ENCODE measurements at regions not wholly inside any gene's neighbourhood (a gene's known extent, or its start where the extent isn't known, plus 50 kb on each side); places are given as distances from the start of the nearest gene placed in this dataset.

DNA sequence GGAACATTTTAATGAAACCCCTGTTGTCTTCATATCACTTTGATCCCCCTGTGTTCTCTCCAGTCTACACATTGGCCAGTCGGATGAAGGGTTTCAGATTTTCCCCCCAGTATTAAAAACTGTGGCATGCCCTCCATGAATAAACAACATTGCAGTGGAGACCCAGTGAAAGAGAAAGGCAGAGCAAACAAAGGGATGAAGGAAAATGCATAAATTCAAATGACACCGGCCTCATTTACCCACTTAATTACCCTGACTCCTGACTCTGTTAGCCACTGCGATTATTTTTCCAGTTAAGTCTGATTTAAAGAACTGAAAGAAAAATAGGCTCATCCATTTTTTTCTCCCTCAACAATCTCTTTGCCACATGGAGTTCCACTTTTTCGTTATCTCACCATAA lies 569.2 kb downstream of the TFAP2B start:
- DNase-seq: no peak

DNA sequence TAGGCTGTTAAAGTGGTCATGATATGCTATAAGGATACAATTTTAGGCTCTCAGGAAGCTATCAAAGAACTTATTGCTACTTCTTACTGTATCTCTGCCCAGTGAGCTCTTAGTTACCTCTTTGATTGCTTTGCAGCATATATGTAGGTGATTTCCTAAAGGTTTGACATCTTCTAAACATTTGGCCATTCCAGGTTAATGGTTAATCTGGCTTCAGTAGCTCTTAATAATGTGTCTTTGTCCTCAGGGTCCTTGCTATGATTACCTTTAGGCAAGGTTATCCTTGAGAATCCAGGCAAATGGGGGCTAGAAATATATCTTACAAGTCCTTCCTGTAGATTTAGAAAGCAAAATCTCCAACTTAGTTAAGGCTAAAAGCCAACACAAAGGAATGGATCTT lies 575.4 kb downstream of the TFAP2B start:
- no peak for DNase-seq

DNA sequence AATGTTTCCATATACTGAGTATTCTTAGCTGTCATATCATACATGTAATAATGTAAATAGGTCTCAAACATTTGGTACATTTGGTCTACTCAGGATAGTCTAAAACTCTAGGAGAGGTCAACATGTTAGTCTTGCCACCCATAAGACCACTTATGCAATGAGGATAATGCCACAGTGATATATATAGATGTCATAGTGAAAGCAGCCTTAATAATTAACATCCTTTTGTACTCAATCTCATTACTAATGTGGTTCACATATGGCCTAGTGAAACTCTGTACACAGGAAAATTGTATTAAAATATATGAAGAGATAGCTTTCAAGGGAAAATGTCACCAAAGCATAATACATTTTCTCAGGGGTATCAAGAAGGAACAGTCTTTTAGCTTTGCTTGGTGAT lies 577.9 kb downstream of the TFAP2B start:
- no peak for DNase-seq

DNA sequence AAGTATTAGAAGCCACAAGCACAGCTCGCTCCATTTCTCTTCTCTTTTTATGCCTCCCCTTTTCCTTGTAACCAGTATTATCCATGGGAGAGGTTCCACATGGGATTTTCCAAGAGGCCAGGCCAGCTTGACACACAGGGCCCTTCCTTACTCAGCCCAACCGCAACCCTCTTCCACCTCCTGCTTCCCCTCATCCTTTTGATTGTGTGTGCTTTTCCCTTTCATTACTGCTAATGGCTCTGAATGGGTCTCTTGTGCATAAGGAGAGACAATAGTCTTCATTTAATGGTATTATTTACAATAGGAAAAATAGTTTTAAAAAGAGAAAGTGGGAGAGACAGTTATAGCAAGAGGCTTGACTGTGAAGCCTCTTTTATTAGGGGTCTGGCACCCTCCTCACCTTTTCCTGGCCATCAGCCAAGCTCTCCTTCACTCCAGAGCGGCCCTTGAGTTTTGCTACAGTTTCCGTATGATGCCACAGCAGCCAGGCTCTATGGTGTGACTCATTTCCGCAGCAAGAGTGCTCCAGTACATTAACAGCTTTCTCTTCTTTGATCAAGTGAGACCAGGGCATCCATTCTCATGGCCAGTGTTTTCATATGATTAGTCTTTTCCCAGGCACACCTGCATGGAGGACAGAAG lies 579.5 kb downstream of the TFAP2B start:
- DNase-seq: peak in 5 of 51 donors; percentile 2 to 8 (median 4)

DNA sequence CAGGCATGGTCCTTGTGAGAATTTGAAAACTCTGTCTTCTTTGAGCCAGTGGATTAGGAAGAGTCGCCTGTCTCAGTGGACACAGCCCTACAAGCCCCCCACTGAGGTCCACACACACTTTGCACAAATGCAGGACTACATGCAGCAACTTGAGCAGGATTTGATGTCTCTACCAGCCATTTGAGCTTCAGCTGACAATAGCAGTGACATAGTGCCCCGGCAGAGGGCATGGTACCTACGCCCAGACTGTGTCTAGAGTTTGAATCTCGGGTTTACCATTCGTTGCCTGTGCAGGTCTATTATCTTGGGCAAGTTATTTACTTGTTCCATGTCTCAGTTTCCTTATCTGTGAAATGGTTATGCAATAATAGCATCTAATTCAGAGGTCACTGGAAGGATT lies 580.1 kb downstream of the TFAP2B start:
- DNase-seq: no peak

DNA sequence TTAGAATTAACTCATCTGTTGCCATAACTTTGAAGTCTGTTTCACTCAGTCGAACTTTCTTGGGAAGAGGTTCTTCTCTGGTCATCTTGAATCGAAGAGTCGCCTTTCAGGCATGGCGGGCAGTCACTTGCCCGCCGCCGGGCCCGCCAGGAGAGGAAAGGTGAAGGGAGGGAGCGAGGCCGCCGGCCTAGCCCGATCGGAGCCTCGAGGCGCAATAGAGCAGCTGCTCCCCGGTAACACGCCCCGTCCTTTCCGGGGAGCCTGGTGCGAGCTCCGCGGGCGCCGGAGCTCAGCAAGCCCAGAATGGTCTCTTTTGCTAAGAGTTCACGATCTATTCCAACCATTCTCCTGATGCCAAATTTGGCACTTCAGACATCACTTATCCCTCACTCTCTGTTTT lies 591.8 kb downstream of the TFAP2B start:
- DNase-seq: no peak

DNA sequence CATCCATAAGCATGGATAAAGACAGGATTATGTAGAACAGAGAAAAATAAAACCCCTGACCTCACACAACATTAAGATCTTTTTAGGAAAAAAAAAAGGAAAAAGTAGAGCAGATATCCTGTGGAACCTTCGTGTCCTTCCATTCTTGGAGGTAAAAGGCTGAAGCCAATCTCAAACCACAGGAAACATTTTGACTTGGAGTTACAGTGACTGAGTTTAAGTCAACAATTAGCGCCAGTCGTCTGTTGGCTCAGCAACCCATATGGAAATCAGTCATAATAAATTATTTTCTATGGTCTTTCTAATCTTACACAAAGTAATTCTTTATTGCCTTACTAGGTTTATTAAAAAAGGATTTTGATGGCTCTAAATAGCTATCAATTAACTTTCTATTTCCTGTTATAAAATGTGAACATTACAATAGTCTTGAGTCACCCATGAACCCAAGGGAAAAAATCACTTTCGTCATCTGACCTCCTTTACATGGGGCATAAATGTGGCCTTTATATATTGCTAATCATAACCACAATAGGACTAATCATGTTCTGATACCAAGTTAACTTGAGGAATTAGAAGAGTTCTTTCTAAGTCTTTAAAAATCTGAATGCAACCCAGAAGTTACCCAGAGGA lies 592.9 kb downstream of the TFAP2B start:
- no peak for DNase-seq

DNA sequence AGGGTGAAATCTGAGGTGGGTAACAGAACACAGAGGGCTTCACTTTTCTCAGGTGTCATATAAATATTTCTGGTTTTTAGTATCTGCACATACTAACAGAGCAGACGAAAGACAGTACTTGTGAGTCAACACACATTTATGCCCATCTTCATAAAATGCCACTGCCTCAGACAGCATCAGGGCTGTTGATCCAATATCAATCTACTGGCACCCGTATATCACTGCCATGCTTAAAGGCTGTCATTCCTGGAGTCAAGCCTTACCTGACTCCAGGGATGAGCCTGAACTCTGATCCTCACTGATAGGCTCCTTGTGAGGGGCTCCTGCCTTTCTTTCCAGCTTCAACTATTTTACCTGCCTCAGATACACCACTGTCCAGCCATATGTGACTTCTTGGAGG lies 595.7 kb downstream of the TFAP2B start:
- DNase-seq: no peak

DNA sequence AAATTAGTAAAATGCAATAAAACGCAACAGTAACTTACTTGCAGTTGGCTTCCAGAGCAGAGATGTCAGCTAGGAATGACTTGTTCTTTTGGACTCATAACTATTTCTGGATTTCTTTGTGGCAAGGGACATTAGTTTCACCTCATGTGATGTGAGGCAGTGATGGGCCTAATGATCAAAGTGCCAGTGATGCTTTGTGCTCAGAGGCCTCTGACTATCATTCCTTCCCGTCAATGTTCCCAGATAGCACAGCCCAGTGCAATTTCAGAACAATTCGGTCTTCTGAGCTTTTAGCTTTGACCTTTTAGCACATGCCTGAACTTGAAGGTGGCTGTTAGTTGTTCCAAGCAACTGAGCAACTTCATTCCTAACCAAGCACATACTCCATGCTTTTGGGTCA lies 596.8 kb downstream of the TFAP2B start:
- DNase-seq: no peak

DNA sequence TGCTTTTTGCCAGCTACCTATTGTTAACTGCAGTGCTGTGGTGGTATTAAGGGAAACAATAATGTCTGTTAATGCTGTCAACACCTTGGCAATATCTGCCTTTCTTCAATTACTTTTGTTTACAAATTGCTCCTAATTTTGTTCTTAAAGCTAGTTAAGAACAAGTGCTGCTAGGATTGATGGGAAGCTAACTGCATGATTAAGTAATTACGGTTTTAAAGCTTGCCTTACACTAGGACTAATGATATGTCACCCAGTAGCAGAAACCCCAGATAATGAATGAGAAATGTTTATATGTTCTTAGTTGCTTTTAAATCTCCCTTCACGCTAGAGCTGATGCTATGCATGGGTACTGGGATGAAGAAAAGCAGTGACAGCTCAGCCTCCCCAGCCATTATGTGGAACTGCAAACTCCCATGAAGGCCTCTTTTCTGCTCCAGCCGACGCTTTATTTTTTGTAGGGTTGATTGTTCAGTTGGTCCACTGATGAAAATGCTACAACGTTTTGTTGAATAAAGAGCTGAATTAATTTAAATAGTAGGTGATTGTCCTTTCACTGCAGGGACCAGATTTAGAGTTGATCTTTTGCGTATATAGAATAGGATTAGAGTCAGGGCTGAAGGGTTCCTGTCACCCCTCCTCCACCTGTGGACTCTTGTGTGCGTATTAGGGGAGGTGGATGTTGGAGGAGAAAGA lies 610.5 kb downstream of the TFAP2B start:
- DNase-seq: no peak

DNA sequence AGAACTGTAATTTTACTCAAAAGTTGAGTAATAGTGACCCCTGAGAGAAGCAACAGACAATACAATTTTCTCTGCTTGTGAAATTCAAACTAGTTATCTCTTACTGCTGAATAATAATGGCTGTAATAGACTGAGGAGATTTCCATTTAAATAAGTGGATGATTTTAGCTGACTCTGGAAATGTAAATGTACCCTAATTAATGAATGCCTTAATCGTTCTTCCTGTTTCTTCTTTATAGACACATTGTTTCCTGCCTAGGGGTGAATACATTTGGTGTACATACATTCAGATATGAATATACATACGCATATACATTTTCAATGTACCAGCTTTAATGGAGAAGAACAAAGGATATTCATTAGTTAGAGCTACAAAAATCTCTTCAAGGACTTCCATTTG lies 611.9 kb downstream of the TFAP2B start:
- no peak for DNase-seq

DNA sequence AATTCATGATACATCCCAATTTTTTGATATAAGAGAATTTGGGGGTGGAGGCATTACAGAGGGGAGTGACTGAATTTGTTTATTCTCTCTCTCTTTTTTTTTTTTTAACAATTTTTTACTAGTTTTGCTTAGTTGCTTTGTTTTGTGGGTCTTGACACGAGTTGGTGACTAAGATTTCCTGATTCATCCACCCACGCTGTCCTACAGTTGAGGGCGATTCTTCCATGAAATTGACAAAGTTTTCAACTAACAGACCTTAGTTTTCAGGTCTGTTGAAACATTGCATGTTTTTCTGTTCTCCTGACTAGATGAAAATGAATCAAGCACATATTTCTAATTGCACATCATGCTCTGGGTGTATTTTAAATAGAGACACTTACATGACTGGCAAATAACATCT lies 613.8 kb downstream of the TFAP2B start:
- DNase-seq: no peak

DNA sequence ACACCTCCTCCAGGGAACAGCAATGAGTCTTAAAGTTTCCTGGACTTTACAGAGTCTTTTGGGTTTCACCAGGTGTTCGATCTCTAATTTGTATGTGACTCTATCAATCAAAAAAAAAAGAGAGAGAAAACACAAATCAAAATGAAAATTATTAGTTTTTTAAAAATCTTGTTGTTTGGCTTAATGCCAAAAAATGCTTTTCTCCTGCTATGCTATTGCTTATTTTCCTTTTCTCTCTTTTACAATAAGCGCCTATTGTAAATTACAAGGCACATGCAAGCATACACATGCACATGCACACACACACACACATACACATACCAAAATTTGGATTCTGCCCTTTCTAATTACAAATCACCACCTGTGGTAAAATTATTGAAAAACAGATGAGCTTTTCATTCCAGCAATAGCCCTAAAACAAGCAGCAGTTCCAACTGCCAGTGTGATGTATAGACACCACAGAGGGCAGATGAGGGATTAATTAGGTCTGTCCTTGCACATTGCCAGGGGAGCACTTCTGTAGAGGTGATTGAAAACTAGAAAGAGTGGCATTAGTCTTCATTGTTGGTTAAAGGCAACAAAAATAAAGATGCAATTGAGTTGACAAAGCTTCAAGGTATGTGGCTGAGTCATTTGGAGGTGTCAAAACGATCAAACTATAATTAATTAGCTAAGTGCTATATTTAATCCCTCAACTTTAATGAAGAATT lies 631.7 kb downstream of the TFAP2B start:
- DNase-seq: no peak

DNA sequence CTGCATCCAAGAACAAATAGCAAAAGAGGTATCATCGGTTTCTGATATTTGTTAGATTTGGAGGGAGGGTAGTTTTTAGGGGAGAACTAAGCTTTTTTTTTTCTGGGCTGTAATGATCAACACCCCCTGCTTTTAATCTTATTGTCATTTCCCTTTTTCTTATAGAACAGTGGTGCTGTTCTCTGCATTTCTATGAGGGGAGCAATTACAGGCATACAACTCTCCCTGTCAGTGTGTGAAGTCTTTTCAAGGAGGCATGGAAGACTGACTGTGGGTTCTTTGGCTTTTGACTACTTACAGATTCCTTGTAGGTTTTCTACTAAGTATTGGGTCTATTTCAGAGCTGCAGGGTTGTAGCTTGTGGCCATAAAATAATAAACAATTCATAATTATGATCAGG lies 632.3 kb downstream of the TFAP2B start:
- no peak for DNase-seq

DNA sequence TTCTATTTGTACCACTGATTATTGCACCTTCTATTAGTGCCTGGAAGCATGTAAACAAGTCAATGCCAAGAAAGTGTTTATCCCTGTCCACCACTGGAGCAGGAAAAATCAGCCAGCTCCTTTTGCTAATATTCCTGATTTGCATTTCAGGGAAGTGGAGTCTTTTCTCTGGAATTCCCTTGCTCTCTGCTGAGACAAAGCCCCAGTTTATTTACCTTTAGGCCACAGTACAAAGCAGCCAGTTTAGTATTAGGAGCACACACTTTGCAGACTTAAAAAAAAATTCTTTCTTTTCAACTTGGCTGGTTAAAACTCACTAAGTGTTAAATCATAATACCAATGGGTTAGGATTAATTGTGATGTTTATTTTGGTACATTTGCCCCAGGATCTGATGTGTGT lies 631.1 kb downstream of the PKHD1 start:
- no peak for DNase-seq

DNA sequence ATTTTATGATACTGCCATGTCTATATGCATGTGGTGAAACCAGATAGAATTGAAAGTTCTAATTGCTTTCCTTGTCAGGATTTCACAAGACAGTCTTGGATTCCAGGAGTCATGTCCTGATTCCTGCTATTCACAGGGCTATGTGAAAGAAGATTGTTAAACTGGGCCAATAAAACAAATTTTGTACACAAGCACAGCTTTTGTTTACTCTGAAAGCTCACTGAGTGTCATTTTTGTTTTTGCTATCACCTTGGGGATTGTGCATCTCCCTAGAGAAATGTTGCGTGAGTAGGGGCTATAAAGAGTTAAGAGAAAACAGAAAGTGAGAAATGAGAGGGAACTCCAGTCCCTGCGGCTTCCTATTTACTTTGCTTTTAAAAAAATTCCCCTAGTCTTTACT lies 627.5 kb downstream of the PKHD1 start:
- no peak for DNase-seq

DNA sequence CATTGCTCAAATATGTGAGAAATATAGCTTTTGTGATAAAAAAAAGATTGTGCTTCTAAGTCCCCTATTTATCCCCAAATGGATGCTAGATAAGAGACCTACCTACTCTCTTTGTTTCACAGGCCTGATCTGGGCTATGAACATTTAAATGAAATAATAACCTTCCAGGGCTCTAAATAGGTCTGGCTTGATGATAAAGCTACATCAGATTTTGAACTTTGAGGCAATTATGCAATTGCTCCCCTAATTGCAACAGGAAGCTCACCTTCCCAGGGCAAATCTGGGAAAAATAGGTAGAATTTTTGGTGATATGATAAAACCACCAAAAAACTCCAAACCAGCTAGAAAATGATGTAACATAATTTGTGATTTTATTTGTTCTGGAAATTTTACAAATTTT lies 624.5 kb downstream of the PKHD1 start:
- DNase-seq: no peak

DNA sequence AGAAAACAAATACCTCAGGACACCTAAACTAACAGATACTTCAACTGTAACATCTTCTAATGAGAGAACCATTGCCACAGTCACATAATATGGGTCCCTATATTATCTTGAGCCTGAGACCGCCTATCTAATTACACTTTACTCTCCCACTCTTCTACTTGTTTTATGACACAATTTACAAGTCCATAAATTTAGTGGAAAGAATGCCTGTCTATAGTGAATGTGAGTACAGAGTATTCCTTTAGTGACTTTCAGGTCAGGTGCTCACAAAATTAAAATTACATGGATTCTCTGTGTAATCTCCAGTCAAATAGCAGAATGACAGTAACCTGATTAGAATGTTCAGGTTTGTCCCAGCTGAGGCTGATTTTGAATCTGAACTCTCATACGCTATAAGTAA lies 624.1 kb downstream of the PKHD1 start:
- DNase-seq: no peak

DNA sequence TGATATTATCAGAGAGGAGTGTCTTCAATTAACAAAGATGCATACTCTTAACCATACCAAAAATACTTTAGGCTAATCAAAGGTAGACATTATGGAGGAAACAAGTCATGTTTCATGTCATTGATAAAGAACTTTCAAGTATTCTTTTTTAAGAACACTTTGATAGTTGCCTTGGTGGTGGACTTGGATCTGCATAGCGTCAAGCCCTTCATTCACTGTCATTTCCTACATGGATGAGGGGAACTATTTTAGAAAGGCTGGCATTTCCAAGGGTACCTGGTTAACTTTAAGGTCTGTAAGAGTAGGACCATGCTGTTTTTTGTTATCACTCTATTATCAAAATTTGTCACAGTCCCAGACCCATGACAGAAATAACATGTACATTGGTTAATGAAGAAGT lies 622.5 kb downstream of the PKHD1 start:
- no peak for DNase-seq

DNA sequence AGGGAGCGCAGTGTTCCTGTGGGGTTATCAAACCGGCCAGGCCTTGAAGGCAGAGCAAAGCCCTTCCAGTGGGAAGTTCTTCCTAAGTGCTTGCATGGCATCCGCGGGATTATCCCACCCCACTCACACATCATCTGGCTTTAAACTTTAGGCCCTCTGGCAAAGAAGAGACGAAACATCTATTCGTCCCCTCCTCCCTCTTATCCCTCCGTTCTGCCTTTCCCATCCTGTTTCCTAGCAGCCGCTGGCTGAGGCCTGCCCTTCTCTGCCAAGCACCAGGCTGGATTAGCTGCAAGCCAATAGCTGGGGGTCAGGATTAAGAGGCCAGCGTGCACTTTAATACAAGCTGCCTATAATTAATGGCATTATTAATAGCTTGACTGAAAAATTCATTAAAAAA lies 621.0 kb downstream of the PKHD1 start:
- DNase-seq: peak in 18 of 51 donors; percentile 1 to 28 (median 8)

DNA sequence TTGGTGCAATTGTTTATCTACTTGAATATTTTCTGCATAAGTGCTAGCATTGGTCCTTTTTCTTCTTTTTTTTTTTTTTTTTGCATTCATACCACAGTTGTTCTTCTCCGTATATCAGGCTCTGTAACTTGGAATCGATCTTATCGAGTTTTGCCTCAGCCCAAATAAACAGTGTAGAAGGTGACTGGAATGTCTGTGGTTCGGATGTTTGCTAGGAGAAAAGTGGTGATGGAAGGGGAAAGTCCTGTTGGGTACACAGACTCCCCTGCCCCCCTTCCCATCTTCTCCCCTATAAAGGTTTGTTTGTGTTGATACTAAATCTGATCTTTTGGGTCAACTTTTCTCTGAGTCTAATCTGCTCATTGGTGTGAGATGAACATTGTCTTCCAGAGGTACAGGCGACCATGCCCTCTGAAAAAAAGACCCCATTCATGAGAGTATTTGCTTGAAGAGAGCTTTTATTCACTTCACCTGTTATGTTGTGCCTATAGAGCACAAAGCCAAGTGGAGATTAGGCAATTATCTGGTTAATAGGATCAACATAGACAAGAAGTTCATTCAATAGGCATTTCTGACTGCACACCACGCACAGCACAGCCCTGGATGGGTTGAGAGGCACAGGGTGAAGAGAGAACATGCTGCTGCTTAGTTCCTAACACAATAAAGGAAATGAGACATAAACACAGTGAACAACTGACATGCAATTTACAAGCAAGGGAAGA lies 620.0 kb downstream of the PKHD1 start:
- no peak for DNase-seq

DNA sequence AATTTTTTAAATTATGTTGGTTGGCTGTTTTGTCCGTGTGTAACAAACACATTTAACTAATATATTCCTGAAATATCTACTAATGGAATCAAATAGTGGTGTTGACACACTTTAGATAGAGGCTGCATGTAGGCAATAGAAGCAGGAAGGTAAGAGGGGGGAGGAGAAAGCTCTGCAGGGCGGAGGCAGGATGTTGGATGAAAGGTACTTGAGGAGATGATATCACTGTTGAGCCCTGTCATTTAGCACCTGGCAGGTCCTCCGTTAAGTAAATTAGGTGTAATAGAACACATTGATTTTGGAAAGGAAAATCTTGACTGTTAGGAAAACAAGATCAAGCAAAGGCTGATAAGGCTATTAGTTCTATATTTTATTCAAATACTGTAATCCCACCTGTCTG lies 618.7 kb downstream of the PKHD1 start:
- no peak for DNase-seq
